ENCODE measurements at regions not wholly inside any gene's neighbourhood (a gene's known extent, or its start where the extent isn't known, plus 50 kb on each side); places are given as distances from the start of the nearest gene placed in this dataset.

GRCh38 chr11:109914809-109915653 is 178.2 kb upstream of the ZC3H12C start:
- no peak for DNase-seq (ENCODE audit: low read depth, low spot score)
- in situ Hi-C loops (cut with HindIII; ENCODE audit: low pct_unique_long_range_greater_than_20kb, low sequenced_read_pairs) = no loop called here

DNA sequence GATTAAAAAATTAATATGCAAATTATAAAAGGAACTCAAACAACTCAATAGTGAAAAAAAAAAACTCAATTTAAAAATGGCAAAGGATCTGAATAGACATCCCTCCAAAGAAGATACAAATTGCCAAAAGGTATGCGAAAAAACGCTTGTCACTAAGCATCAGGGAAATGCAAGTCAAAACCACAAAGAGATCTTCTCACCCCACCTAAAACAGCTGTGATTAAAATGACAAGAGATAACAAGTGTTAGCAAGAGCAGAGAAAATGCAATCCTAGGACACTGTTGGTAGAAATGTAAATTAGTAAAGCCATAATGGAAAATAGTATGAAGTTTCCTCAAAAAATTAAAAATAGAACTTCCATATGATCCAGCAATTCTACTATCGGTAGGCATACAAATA is 166.3 kb upstream of the ZC3H12C start:
- in situ Hi-C loops (cut with HindIII; ENCODE audit: low pct_unique_long_range_greater_than_20kb, low sequenced_read_pairs) = no loop called here
- DNase-seq (ENCODE audit: low read depth, low spot score) = no peak

- DNase-seq (ENCODE audit: low read depth, low spot score) = no peak
- in situ Hi-C loops (cut with HindIII; ENCODE audit: low pct_unique_long_range_greater_than_20kb, low sequenced_read_pairs) = no loop called here
Observed at GRCh38 chr11:109929308-109929707, 163.9 kb upstream of the ZC3H12C start.

GRCh38 chr11:109933126-109933525 is 160.1 kb upstream of the ZC3H12C start:
- in situ Hi-C loops (cut with HindIII; ENCODE audit: low pct_unique_long_range_greater_than_20kb, low sequenced_read_pairs) = no loop called here
- no peak for DNase-seq (ENCODE audit: low read depth, low spot score)

DNA sequence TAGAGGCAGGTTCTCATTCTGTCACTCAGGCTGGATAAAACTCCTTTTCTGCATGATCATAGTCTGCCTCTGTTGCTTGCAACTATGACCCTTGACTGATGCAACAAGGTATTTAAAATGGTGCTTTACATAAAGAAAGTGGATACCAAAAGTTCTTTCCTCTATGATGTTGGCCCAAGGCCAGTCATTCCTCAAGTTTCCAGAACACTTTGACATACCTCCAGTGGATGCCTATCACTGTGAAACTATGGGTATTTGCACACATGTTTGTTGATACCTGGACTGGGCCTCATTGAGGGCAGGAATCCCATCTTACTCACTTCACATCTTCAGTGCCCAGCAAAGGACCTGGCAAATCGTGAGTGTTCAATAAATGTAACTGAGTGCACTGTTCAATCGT is 159.0 kb upstream of the ZC3H12C start:
- in situ Hi-C loops (cut with HindIII; ENCODE audit: low pct_unique_long_range_greater_than_20kb, low sequenced_read_pairs) = no loop called here
- DNase-seq (ENCODE audit: low read depth, low spot score) = no peak

DNA sequence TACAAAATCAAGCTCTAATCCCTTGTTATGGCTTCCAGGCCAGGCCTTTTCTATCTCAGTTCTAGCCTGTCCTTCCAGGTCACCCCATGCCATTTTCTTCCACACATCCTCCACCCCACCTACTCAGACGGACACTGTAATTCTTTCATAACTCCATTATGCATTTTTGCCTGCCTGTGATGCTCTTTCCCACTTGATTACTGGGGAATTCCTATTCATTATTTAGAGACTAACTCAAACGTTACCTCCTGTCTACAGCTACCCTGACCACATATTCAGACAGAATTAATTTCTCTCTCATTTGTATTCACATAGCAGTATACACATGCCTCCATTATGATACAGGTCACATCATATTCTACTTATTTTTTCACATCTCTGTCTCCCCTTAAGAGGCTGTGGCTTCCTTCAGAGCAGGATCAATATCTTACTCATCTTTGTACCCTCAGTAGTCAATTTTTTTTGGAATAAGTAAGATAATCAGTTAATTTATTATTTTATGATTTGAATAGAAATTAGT is 156.5 kb upstream of the ZC3H12C start:
- DNase-seq (ENCODE audit: low read depth, low spot score) = no peak
- in situ Hi-C loops (cut with HindIII; ENCODE audit: low pct_unique_long_range_greater_than_20kb, low sequenced_read_pairs) = no loop called here

- DNase-seq (ENCODE audit: low read depth, low spot score) = peak; percentile 41
- in situ Hi-C loops (cut with HindIII; ENCODE audit: low pct_unique_long_range_greater_than_20kb, low sequenced_read_pairs) = no loop called here
Observed at GRCh38 chr11:109937968-109938367, 155.2 kb upstream of the ZC3H12C start.

DNA sequence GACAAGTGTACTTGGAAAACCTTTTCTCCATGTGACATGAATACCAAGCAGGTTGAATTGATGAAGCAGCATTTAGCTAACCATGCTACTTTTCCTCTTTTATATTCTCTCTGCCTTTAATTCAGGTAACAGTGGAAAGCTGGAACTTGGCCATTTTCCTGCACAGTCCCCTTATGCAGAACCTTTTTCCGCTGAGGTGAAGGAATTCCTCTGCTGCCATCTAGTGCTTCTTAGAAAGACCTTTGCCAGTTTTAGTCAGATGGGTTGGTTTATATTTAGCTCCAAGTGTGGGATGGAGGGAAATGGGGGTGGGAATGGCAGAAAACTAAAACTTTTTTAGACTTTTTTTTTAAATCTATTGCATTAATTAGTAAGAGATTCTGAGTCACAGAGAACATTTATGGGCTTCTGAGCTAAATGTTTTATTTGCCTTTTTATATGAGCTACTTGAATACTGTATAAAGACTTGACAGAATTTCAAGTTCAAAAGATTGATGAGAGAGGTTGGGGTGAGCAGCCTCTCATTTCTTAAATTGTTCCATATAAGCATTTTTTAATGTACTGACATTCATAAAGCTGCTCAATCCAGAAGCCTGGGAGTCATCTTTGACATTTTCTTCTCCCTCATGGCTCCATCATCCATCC is 153.9 kb upstream of the ZC3H12C start:
- DNase-seq (ENCODE audit: low read depth, low spot score) = peak; percentile 81

DNA sequence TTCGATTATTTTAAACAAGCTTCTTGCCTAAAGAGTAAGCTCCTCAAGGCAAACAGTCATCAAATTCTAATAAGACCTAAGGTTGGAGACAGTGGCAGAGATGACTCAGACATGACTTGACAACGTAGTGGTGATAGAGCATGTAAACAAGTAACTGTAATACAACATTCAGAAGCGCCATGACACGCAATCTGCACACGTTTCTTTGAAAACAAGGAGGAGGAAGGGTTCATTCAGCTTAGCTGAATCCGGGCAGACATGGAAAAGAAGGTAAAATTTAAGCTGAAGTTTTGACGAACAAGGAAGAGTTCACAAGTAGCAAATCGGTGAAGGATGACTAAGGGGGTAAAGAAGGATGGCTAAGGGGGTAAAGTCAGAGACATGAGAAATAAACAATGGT is 152.4 kb upstream of the ZC3H12C start:
- in situ Hi-C loops (cut with HindIII; ENCODE audit: low pct_unique_long_range_greater_than_20kb, low sequenced_read_pairs) = no loop called here
- DNase-seq (ENCODE audit: low read depth, low spot score) = no peak

More for the DNA sequence above, 153.9 kb upstream of the ZC3H12C start:
- in situ Hi-C loops (cut with HindIII; ENCODE audit: low pct_unique_long_range_greater_than_20kb, low sequenced_read_pairs) = no loop called here

DNA sequence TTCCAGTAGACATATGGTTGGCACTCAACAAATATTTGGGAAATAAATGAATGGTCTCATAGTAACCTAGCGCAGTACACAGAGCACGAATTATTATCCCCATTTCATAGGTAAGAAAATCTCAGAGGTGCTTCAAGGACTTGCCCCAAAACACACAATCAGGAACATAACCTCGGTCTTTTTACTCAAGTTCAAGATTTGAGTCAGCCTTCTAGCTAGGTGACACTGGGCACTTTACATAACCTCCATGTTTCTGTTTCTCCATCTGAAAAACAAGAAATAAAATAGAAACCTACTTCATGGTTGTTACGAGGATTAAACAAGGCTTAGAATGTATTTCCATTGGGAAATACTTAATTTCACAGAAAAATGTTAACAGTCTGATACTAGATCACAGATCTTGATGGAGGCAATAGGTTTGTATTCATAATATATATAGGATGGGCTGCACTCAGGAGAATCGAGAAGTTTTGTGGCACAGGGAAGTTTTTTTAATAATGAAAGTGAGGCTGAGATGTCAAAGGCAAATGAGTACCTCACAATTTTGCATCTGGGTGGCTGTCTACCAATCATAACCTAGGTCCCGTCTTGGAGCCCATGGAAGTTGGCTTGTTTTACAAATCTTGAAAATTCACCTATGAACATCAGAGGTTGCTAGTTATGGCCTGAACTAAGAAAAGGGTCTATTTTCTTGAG is 147.4 kb upstream of the ZC3H12C start:
- DNase-seq (ENCODE audit: low read depth, low spot score) = no peak
- in situ Hi-C loops (cut with HindIII; ENCODE audit: low pct_unique_long_range_greater_than_20kb, low sequenced_read_pairs) = no loop called here

GRCh38 chr11:109946322-109946846 is 146.8 kb upstream of the ZC3H12C start:
- in situ Hi-C loops (cut with HindIII; ENCODE audit: low pct_unique_long_range_greater_than_20kb, low sequenced_read_pairs) = no loop called here

DNA sequence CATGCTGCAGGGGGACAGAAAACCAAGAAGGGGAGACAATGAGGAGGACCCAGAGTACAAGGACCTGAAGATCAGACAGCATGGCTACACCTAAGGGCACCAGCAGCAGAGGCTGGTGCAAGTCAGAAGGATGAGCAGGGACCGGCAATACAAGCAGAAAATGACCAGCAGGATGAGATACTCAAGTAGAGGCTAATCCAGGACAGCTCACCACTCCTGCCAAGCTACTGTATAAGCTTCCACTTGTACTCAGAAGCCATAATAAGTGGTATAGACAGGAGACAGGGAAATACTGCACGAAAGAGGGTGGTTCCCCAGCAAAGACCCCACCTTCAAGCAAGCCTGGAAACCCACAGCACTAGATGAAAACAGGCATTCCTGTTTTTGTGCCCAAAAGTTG is 138.7 kb upstream of the ZC3H12C start:
- in situ Hi-C loops (cut with HindIII; ENCODE audit: low pct_unique_long_range_greater_than_20kb, low sequenced_read_pairs) = no loop called here

More at GRCh38 chr11:109946322-109946846, 146.8 kb upstream of the ZC3H12C start:
- peak; percentile 90 for DNase-seq (ENCODE audit: low read depth, low spot score)

DNA sequence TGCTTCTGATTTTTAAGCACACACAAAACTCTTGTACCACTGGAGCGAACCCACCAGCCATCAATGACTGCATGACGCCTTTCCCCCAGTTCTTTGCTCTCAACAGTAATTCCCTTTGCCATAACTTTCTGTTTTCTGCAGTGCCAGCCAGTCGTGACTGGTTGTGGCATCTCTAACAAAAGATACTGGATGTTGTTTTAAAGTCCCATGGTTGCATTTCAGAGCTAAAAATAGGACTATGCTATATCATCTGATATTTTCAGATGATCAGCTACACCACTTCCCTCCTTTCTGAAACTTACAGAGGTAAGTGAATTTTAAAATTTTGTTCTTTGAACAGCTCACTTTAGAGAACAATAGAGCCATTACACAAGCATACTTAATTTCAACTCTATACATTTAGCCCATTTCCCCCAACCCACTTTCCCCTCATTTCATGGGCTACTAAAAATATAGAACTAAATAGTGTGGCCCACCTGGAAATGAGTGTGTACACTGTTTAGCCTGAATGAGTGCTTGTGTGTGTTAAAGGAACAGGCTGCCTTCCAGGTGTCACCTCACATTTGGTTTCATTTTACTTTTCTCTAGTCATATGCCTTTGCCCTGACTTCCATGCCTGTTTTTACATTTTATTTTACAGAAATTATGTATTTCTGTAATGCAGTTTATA is 136.9 kb upstream of the ZC3H12C start:
- in situ Hi-C loops (cut with HindIII; ENCODE audit: low pct_unique_long_range_greater_than_20kb, low sequenced_read_pairs) = no loop called here
- peak; percentile 13 for DNase-seq (ENCODE audit: low read depth, low spot score)

More for the DNA sequence above, 138.7 kb upstream of the ZC3H12C start:
- DNase-seq (ENCODE audit: low read depth, low spot score) = no peak

DNA sequence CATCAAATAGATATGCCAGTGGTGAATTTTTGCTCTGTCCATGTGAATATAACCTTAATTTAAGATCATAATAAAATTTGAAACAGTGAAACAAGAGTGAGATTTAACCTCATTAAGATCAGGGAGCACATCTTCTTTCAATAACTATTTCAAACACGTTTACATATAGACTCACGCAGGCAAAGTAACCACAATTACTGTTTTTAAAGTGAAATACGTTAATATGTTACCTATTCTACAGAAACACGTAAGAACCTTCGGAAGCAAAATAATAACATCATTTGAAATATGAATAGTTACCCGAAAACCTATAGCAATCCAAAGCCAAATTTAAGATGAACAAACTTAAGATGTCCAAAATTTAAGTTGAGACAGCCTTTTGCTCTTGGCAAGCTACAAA is 136.2 kb upstream of the ZC3H12C start:
- DNase-seq (ENCODE audit: low read depth, low spot score) = no peak
- in situ Hi-C loops (cut with HindIII; ENCODE audit: low pct_unique_long_range_greater_than_20kb, low sequenced_read_pairs) = no loop called here

DNA sequence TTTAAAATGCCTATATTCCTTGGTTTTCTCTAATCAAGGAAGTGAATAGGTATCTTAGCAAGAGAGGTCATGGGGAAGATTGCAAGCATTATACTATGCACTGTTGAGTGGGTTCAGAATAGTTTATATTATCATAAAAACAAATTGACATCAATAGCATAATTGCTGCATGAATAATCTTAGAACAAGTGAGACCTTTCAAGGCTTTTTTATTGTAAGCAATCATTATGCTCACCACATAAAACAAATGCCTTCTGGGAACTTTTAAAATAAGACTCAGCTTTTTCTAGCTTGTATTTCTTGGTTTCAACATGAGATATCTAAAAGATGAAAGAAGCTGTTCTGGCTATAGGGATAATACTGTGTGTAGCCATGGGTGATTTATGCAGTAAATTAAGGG is 135.6 kb upstream of the ZC3H12C start:
- in situ Hi-C loops (cut with HindIII; ENCODE audit: low pct_unique_long_range_greater_than_20kb, low sequenced_read_pairs) = no loop called here
- peak; percentile 20 for DNase-seq (ENCODE audit: low read depth, low spot score)

- in situ Hi-C loops (cut with HindIII; ENCODE audit: low pct_unique_long_range_greater_than_20kb, low sequenced_read_pairs) = no loop called here
- DNase-seq (ENCODE audit: low read depth, low spot score) = no peak
Observed at GRCh38 chr11:109958131-109958820, 134.9 kb upstream of the ZC3H12C start.

DNA sequence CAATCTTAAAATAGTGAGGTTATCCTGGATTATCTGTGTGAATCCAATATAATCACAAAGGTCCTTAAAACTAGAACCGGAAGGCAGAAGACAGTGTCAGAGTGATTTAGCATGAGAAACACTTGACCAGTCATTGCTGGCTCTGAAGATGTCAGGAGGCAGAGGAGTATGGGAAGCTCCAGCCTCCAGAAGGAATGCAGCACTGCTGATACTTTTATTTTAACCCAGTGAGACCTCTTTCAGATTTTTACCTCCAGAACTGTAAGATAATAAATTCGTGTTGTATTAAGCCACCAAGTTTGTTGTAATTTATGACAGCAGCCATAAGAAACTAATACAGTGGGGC is 134.4 kb upstream of the ZC3H12C start:
- in situ Hi-C loops (cut with HindIII; ENCODE audit: low pct_unique_long_range_greater_than_20kb, low sequenced_read_pairs) = no loop called here
- no peak for DNase-seq (ENCODE audit: low read depth, low spot score)

All from SK-MEL-5 (cell line).